Progenitor cell of endocrine pancreas (in vitro differentiated cells): ENCODE measurements at regions not wholly inside any gene's neighbourhood (a gene's known extent, or its start where the extent isn't known, plus 50 kb on each side); places are given as distances from the start of the nearest gene placed in this dataset.

ENCODE experiments used
- DNase-seq: peaks from one replicate; pipeline ENCODE4 v3.0.0; 2021; ENCODE audit warnings: low spot score; ENCODE audit not compliant: unreplicated experiment
- H3K27ac Mint-ChIP-seq: 2 replicates; pipeline ENCODE4 v1.8.0; 2021; ENCODE audit warnings: mild to moderate bottlenecking, moderate library complexity, mixed read lengths
- H3K27me3 Mint-ChIP-seq: 2 replicates; pipeline ENCODE4 v1.8.0; 2021; ENCODE audit warnings: mixed read lengths
- H3K36me3 Mint-ChIP-seq: 2 replicates; pipeline ENCODE4 v1.8.0; 2022; ENCODE audit warnings: mixed read lengths; ENCODE audit not compliant: insufficient read depth
- H3K4me1 Mint-ChIP-seq: 2 replicates; pipeline ENCODE4 v1.8.0; 2021; ENCODE audit warnings: low read depth, mixed read lengths
- H3K4me3 Mint-ChIP-seq: 2 replicates; pipeline ENCODE4 v1.8.0; 2021; ENCODE audit warnings: low read depth, mild to moderate bottlenecking, moderate library complexity, mixed read lengths
- H3K9me3 Mint-ChIP-seq: 2 replicates; pipeline ENCODE4 v1.8.0; 2021; ENCODE audit warnings: low read depth, mixed read lengths
- CTCF ChIP-seq: fragments of 200-600 bp; sonication (generic); IDR thresholded peaks from one replicate; pipeline ENCODE4 v1.5.0; 2021; ENCODE audit warnings: antibody characterized with exemption, mild to moderate bottlenecking; ENCODE audit not compliant: unreplicated experiment

GRCh38 chr1:221497046-221497445 lies 244.8 kb downstream of the DUSP10 start:
- H3K36me3 Mint-ChIP-seq: no peaks in the 10 kb centered on the region
- no peak for TF ChIP-seq CTCF
- H3K9me3 Mint-ChIP-seq: no peaks in the 10 kb centered on the region
- no peaks in the 10 kb centered on the region for H3K4me1 Mint-ChIP-seq
- no peaks in the 10 kb centered on the region for H3K27me3 Mint-ChIP-seq
- no peak overlapping the region for H3K4me3 Mint-ChIP-seq
- DNase-seq: no peak
- H3K27ac Mint-ChIP-seq: no peak overlapping the region

GRCh38 chr1:221503268-221503667 lies 238.6 kb downstream of the DUSP10 start:
- H3K9me3 Mint-ChIP-seq: peaks cover 21% of the 10 kb centered on the region

GRCh38 chr1:221509575-221510355 lies 232.1 kb downstream of the DUSP10 start:
- Mint-ChIP-seq H3K27me3 (peaks cover 3% of the 10 kb centered on the region), H3K9me3 (peaks cover 9% of the 10 kb centered on the region), H3K4me3 (no peak overlapping the region), H3K36me3 (peaks cover 4% of the 10 kb centered on the region), H3K27ac (no peak overlapping the region), H3K4me1 (peaks cover 20% of the 10 kb centered on the region)
- TF ChIP-seq CTCF: no peak
- DNase-seq: no peak

More at GRCh38 chr1:221503268-221503667, 238.6 kb downstream of the DUSP10 start:
- TF ChIP-seq CTCF: no peak
- no peaks in the 10 kb centered on the region for H3K4me1 Mint-ChIP-seq
- no peak for DNase-seq
- no peaks in the 10 kb centered on the region for H3K27me3 Mint-ChIP-seq
- peaks cover 4% of the 10 kb centered on the region for H3K36me3 Mint-ChIP-seq
- no peak overlapping the region for H3K27ac Mint-ChIP-seq
- H3K4me3 Mint-ChIP-seq: no peak overlapping the region

GRCh38 chr1:221510793-221511503 lies 230.9 kb downstream of the DUSP10 start:
- Mint-ChIP-seq H3K9me3 (no peaks in the 10 kb centered on the region), H3K36me3 (no peaks in the 10 kb centered on the region), H3K27me3 (peaks cover 3% of the 10 kb centered on the region), H3K4me1 (peaks cover 20% of the 10 kb centered on the region), H3K27ac (no peak overlapping the region), H3K4me3 (no peak overlapping the region)
- TF ChIP-seq CTCF: no peak
- no peak for DNase-seq

- TF ChIP-seq CTCF: no peak
- Mint-ChIP-seq H3K9me3 (no peaks in the 10 kb centered on the region), H3K36me3 (no peaks in the 10 kb centered on the region), H3K4me3 (no peak overlapping the region), H3K27me3 (peaks cover 3% of the 10 kb centered on the region), H3K4me1 (peaks cover 20% of the 10 kb centered on the region), H3K27ac (no peak overlapping the region)
- DNase-seq: no peak
Measured at GRCh38 chr1:221511797-221512196, 230.1 kb downstream of the DUSP10 start.
